Natural killer cell (primary cell): ENCODE measurements at regions not wholly inside any gene's neighbourhood (a gene's known extent, or its start where the extent isn't known, plus 50 kb on each side); places are given as distances from the start of the nearest gene placed in this dataset.

ENCODE experiments used
- ATAC-seq, 3 donors: fragments of 150-1000 bp in 2 of 3; fragments of 200-7000 bp in 1 of 3; cut with Tn5 transposase; 1 replicate in 1 of 3; 2 replicates in 2 of 3; pipeline ENCODE4 v1.10.0; 2021; ENCODE audit warnings: mild to moderate bottlenecking in 2 of 3, moderate library complexity in 2 of 3
- DNase-seq, 2 donors: peaks; one replicate each; pipeline versions ENCODE4 v3.0.0 to v3.0.0-alpha.2; 2013 to 2021; ENCODE audit warnings: mixed read lengths in 1 of 2
- H3K27ac ChIP-seq: one replicate; pipeline ENCODE4 v1.5.1; 2013; ENCODE audit warnings: mild to moderate bottlenecking, low read length
- H3K27me3 ChIP-seq: one replicate; pipeline ENCODE4 v1.6.1; 2013; ENCODE audit warnings: low read length; ENCODE audit not compliant: control insufficient read depth, insufficient read depth
- H3K36me3 ChIP-seq: one replicate; pipeline ENCODE4 v1.6.1; 2013; ENCODE audit warnings: low read length; ENCODE audit not compliant: control insufficient read depth, insufficient read depth
- H3K4me1 ChIP-seq: one replicate; pipeline ENCODE4 v1.6.1; 2013; ENCODE audit warnings: low read length; ENCODE audit not compliant: control insufficient read depth, insufficient read depth
- H3K4me3 ChIP-seq: one replicate; pipeline ENCODE4 v1.5.1; 2013; ENCODE audit warnings: low read length
- H3K9me3 ChIP-seq: one replicate; pipeline ENCODE4 v1.6.1; 2013; ENCODE audit warnings: low read length; ENCODE audit not compliant: control insufficient read depth, insufficient read depth
- H3K27ac Mint-ChIP-seq, 2 donors: one replicate each; pipeline ENCODE4 v1.8.0; 2022; ENCODE audit warnings: mild to moderate bottlenecking in 2 of 2, mixed read lengths in 2 of 2, moderate library complexity in 1 of 2
- H3K27me3 Mint-ChIP-seq, 2 donors: one replicate each; pipeline ENCODE4 v1.8.0; 2022; ENCODE audit warnings: low read depth in 2 of 2, mixed read lengths in 2 of 2
- H3K36me3 Mint-ChIP-seq: one replicate; pipeline ENCODE4 v1.8.0; 2022; ENCODE audit warnings: mixed read lengths
- H3K4me1 Mint-ChIP-seq, 2 donors: one replicate each; pipeline ENCODE4 v1.8.0; 2022; ENCODE audit warnings: mixed read lengths in 2 of 2
- H3K4me3 Mint-ChIP-seq: one replicate; pipeline ENCODE4 v1.8.0; 2022; ENCODE audit warnings: mild to moderate bottlenecking, moderate library complexity, mixed read lengths
- H3K9me3 Mint-ChIP-seq, 2 donors: one replicate each; pipeline ENCODE4 v1.8.0; 2022; ENCODE audit warnings: mixed read lengths in 2 of 2
- WGBS: methylation state at CpG from one replicate; pipeline ENCODE4 v1.1.7; 2013; ENCODE audit warnings: missing lambda C conversion rate; ENCODE audit not compliant: insufficient coverage; 5-methylcytosine and 5-hydroxymethylcytosine counted together
- intact Hi-C: fragments of 100-400 bp; cut with micrococcal nuclease; formaldehyde crosslinking; loops from one replicate; pipeline ENCODE4 v1.14.2; 2022
- TF ChIP-seq, protein P1 (sequence below): fragments of 200-600 bp; IDR thresholded peaks from one replicate; pipeline ENCODE4 v1.8.0; 2022; ENCODE audit warnings: antibody characterized with exemption

DNA sequence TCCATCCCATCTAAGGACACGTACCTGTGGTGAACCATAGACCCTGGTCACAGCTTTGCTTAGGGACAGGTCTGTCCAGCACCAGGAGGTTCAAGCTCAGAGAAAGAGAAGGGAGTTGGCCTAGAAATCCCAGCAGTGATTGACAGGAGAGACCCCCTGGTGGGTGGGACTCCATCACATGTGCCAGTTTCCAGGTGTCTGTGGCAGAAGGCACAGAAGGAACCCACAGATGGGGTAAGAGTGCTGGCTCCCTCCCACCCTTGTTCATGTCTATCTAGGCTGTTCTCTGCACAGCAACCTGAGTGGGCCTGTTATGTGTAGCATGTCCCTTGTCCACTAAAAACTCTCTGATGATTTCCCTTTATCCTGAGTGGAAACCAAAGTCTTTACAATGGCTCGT, 54.0 kb upstream of the GRB10 start:
- no peaks in the 10 kb centered on the region for H3K36me3 ChIP-seq
- TF ChIP-seq, protein P1, sequence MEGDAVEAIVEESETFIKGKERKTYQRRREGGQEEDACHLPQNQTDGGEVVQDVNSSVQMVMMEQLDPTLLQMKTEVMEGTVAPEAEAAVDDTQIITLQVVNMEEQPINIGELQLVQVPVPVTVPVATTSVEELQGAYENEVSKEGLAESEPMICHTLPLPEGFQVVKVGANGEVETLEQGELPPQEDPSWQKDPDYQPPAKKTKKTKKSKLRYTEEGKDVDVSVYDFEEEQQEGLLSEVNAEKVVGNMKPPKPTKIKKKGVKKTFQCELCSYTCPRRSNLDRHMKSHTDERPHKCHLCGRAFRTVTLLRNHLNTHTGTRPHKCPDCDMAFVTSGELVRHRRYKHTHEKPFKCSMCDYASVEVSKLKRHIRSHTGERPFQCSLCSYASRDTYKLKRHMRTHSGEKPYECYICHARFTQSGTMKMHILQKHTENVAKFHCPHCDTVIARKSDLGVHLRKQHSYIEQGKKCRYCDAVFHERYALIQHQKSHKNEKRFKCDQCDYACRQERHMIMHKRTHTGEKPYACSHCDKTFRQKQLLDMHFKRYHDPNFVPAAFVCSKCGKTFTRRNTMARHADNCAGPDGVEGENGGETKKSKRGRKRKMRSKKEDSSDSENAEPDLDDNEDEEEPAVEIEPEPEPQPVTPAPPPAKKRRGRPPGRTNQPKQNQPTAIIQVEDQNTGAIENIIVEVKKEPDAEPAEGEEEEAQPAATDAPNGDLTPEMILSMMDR: no peak
- no peaks in the 10 kb centered on the region for H3K9me3 ChIP-seq
- intact Hi-C loops: no loop called here
- Mint-ChIP-seq H3K9me3 (no peaks in the 10 kb centered on the region), H3K36me3 (no peaks in the 10 kb centered on the region), H3K27ac (no peak overlapping the region), H3K27me3 (peaks cover 12 to 29% of the 10 kb centered on the region in 2 donors), H3K4me3 (no peak overlapping the region), H3K4me1 (peaks cover 10 to 22% of the 10 kb centered on the region in 2 donors)
- no peak overlapping the region for H3K27ac ChIP-seq
- H3K4me1 ChIP-seq: no peaks in the 10 kb centered on the region
- 79% methylated on average over 2 of the region's 2 CpGs for WGBS
- H3K4me3 ChIP-seq: no peak overlapping the region
- DNase-seq (no peak), ATAC-seq (no peak)
- no peaks in the 10 kb centered on the region for H3K27me3 ChIP-seq

DNA sequence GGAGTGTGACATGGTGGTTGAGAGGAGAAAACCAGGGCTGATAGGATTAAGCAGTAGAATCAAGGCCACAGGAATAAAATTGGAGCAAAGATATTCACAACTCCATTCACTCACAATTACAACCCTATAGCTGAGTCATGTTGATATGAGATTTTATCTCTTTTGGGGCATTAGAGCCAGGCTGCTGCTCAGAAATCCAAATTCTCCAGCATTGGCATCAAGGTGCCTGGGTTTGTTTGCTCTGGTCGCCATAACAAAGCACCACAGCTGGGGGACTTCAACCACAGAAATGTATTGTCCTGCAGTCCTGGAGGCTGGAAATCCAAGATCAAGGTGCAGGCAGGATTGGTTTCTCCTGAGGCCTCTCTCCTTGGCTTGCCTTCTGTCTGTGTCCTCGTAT, 52.5 kb upstream of the GRB10 start:
- no peaks in the 10 kb centered on the region for H3K9me3 Mint-ChIP-seq
- no peak overlapping the region for H3K27ac ChIP-seq
- H3K36me3 ChIP-seq: no peaks in the 10 kb centered on the region
- no peak overlapping the region for H3K27ac Mint-ChIP-seq
- H3K4me3 ChIP-seq: no peak overlapping the region
- ATAC-seq: no peak
- H3K4me3 Mint-ChIP-seq: no peak overlapping the region
- H3K36me3 Mint-ChIP-seq: no peaks in the 10 kb centered on the region
- H3K9me3 ChIP-seq: no peaks in the 10 kb centered on the region
- H3K27me3 ChIP-seq: no peaks in the 10 kb centered on the region
- TF ChIP-seq, protein P1: no peak
- H3K4me1 ChIP-seq: no peaks in the 10 kb centered on the region
- WGBS: 82% methylated on average over 2 of the region's 2 CpGs
- H3K4me1 Mint-ChIP-seq: peaks cover 10 to 22% of the 10 kb centered on the region in 2 donors
- no peak for DNase-seq
- intact Hi-C loops: no loop called here
- peaks cover 23 to 31% of the 10 kb centered on the region in 2 donors for H3K27me3 Mint-ChIP-seq

DNA sequence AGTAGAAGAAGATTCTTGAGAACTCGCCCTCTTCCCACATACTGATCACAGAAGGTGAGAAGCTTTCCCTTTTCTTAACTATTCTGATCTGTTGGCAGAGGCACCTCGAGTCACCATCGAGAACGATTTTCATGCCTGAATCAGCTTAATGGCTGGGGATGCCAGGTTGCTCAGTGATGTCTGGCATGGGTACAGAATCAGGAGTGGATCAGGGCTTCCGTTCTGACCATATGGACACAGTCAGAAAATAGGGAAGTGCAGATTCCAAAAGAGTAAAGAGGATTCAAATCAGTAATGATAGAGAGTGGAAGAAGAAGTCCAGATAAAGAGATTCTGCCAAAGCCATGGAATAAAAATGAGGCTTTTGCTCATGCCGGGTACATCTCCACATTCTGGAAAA, 52.0 kb upstream of the GRB10 start:
- intact Hi-C loops: no loop called here
- TF ChIP-seq, protein P1: no peak
- no peak for ATAC-seq

DNA sequence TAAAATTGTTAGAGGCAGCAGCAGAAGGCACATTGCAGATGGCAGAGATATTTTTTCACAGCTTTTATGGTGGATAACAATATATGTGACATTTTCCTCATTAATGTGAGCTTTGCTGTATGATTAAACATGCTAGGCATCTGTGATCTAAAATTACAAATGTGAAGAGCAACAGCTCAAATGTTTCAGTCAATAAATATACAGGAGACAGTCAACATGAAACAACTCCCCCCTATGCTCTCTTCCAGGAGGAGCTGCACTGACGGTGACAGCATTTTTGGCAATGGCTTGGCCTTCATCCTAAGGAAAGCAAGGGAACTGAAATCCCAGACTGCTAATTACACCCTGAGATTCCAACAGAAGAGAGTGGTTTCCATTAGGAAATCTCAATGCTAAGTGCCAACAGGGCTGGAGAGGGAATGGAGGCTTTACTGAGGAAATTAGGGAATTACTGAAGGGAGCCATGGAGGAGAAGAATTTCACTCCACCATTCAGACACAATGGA, 51.4 kb upstream of the GRB10 start:
- Histone ChIP-seq H3K27ac (no peak overlapping the region), H3K27me3 (no peaks in the 10 kb centered on the region), H3K4me1 (no peaks in the 10 kb centered on the region), H3K36me3 (no peaks in the 10 kb centered on the region), H3K9me3 (no peaks in the 10 kb centered on the region), H3K4me3 (no peak overlapping the region)
- H3K9me3 Mint-ChIP-seq: no peaks in the 10 kb centered on the region
- intact Hi-C loops: no loop called here
- WGBS: 88% methylated on average over 1 of the region's 1 CpG
- peaks cover 10 to 22% of the 10 kb centered on the region in 2 donors for H3K4me1 Mint-ChIP-seq
- H3K36me3 Mint-ChIP-seq: no peaks in the 10 kb centered on the region
- H3K27me3 Mint-ChIP-seq: peaks cover 23 to 28% of the 10 kb centered on the region in 2 donors
- H3K4me3 Mint-ChIP-seq: no peak overlapping the region
- TF ChIP-seq, protein P1: no peak
- ATAC-seq (no peak), DNase-seq (no peak)
- no peak overlapping the region for H3K27ac Mint-ChIP-seq

More for the DNA sequence above, 52.0 kb upstream of the GRB10 start:
- Histone ChIP-seq H3K27me3 (no peaks in the 10 kb centered on the region), H3K9me3 (no peaks in the 10 kb centered on the region), H3K4me1 (no peaks in the 10 kb centered on the region), H3K27ac (no peak overlapping the region), H3K4me3 (no peak overlapping the region), H3K36me3 (no peaks in the 10 kb centered on the region)
- H3K36me3 Mint-ChIP-seq: no peaks in the 10 kb centered on the region
- DNase-seq: no peak
- no peaks in the 10 kb centered on the region for H3K9me3 Mint-ChIP-seq
- 88% methylated on average over 6 of the region's 6 CpGs for WGBS
- peaks cover 23 to 27% of the 10 kb centered on the region in 2 donors for H3K27me3 Mint-ChIP-seq
- no peak overlapping the region for H3K4me3 Mint-ChIP-seq
- peaks cover 10 to 22% of the 10 kb centered on the region in 2 donors for H3K4me1 Mint-ChIP-seq
- no peak overlapping the region for H3K27ac Mint-ChIP-seq
